Activated T-cell treated with anti-CD3 and anti-CD28 coated beads for 24 hours (primary cell): ENCODE measurements at regions not wholly inside any gene's neighbourhood (a gene's known extent, or its start where the extent isn't known, plus 50 kb on each side); places are given as distances from the start of the nearest gene placed in this dataset.
"Not testable (repeated sequence)": the region's sequence is repeated elsewhere in the genome, so short reads cannot be mapped to it uniquely, and the experiment has no call there.

Source experiments
- DNase-seq: peaks from one replicate; pipeline ENCODE4 v3.0.0-alpha.2; 2020; ENCODE audit warnings: low read depth

- DNase-seq: no peak
Observed at GRCh38 chr20:63145156-63145555, 70.8 kb downstream of the YTHDF1 start.

GRCh38 chr20:63142933-63143332 is 73.0 kb downstream of the YTHDF1 start:
- no peak for DNase-seq

- no peak for DNase-seq
Observed at GRCh38 chr20:63141531-63141930, 74.4 kb downstream of the YTHDF1 start.

- no peak for DNase-seq
Observed at GRCh38 chr20:63140514-63141433, 75.2 kb downstream of the YTHDF1 start.

- DNase-seq: no peak
Observed at GRCh38 chr20:63139837-63140236, 76.1 kb downstream of the YTHDF1 start.

GRCh38 chr20:63139356-63139755 is 76.6 kb downstream of the YTHDF1 start:
- DNase-seq: no peak

- DNase-seq: no peak
Observed at GRCh38 chr20:63138855-63139341, 77.0 kb downstream of the YTHDF1 start.

- DNase-seq: no peak
Observed at GRCh38 chr20:63137851-63138415, 78.0 kb downstream of the YTHDF1 start.

GRCh38 chr20:63136296-63136695 is 79.6 kb downstream of the YTHDF1 start:
- DNase-seq: no peak

GRCh38 chr20:63135411-63135810 is 80.5 kb downstream of the YTHDF1 start:
- DNase-seq: no peak

GRCh38 chr20:63134711-63135361 is 81.1 kb downstream of the YTHDF1 start:
- not testable (repeated sequence) for DNase-seq

GRCh38 chr20:63134201-63134612 is 81.7 kb downstream of the YTHDF1 start:
- DNase-seq: no peak

- DNase-seq: no peak
Observed at GRCh38 chr20:63133481-63134091, 82.3 kb downstream of the YTHDF1 start.

- DNase-seq: no peak
Observed at GRCh38 chr20:63132715-63133471, 83.0 kb downstream of the YTHDF1 start.

- DNase-seq: no peak
Observed at GRCh38 chr20:63132131-63132714, 83.7 kb downstream of the YTHDF1 start.

- no peak for DNase-seq
Observed at GRCh38 chr20:63130658-63131577, 85.0 kb downstream of the YTHDF1 start.

GRCh38 chr20:63129991-63130657 is 85.8 kb downstream of the YTHDF1 start:
- no peak for DNase-seq

- no peak for DNase-seq
Observed at GRCh38 chr20:63129376-63129965, 86.5 kb downstream of the YTHDF1 start.

GRCh38 chr20:63128956-63129355 is 87.0 kb downstream of the YTHDF1 start:
- DNase-seq: no peak
